Tibial artery (tissue), 4 donors: ENCODE measurements at regions not wholly inside any gene's neighbourhood (a gene's known extent, or its start where the extent isn't known, plus 50 kb on each side); places are given as distances from the start of the nearest gene placed in this dataset.

Source experiments
- DNase-seq, 2 donors: peaks; one replicate each; pipeline ENCODE4 v3.0.0-alpha.2; 2019
- H3K27ac ChIP-seq, 2 donors: fragments of 200-600 bp; sonication (generic) in 1 of 2; 1 replicate in 1 of 2; 2 replicates in 1 of 2; pipeline ENCODE4 v1.5.1; 2018 to 2019; ENCODE audit warnings: mild to moderate bottlenecking in 1 of 2
- H3K27me3 ChIP-seq, 2 donors: fragments of 200-600 bp; sonication (generic) in 1 of 2; one replicate each; pipeline versions ENCODE4 v1.5.1 to v1.6.0; 2016 to 2019
- H3K36me3 ChIP-seq, 3 donors: fragments of 200-600 bp; sonication (generic) in 2 of 3; one replicate each; pipeline ENCODE4 v1.5.1; 2016 to 2019; ENCODE audit warnings: mild to moderate bottlenecking in 2 of 3
- H3K4me1 ChIP-seq, 4 donors: fragments of 200-600 bp; sonication (generic) in 2 of 4; 1 replicate in 3 of 4; 2 replicates in 1 of 4; pipeline ENCODE4 v1.5.1; 2016 to 2019
- H3K4me3 ChIP-seq, 2 donors: fragments of 200-600 bp; sonication (generic) in 1 of 2; 1 replicate in 1 of 2; 2 replicates in 1 of 2; pipeline ENCODE4 v1.5.1; 2018 to 2019; ENCODE audit warnings: mild to moderate bottlenecking in 2 of 2
- H3K9me3 ChIP-seq, 3 donors: fragments of 200-600 bp; sonication (generic) in 1 of 3; one replicate each; pipeline ENCODE4 v1.5.1; 2016 to 2019
- CTCF ChIP-seq, 2 experiments: fragments of 200-600 bp in 1 of 2; fragments of 450-650 bp in 1 of 2; IDR thresholded peaks; one replicate each; pipeline ENCODE4 v1.5.1; 2017 to 2019; ENCODE audit warnings: antibody characterized with exemption in 2 of 2, mild to moderate bottlenecking in 1 of 2, moderate library complexity in 1 of 2
- intact Hi-C: fragments of 100-400 bp; cut with DNase I; formaldehyde crosslinking; loops from one replicate; pipeline ENCODE4 v1.15.0; 2023; ENCODE audit warnings: low total_unique reads

- no peaks in the 10 kb centered on the region for H3K9me3 ChIP-seq
- DNase-seq: no peak
- H3K36me3 ChIP-seq: no peaks in the 10 kb centered on the region
- TF ChIP-seq CTCF (IDR thresholded peaks at IDR 0.05): no peak
- H3K27ac ChIP-seq: no peak overlapping the region
- H3K27me3 ChIP-seq: no peaks in the 10 kb centered on the region
- H3K4me1 ChIP-seq: no peaks in the 10 kb centered on the region
- intact Hi-C loops: no loop called here
- H3K4me3 ChIP-seq: no peak overlapping the region
Measured at GRCh38 chr2:161036926-161037325, 123.3 kb upstream of the TANK start.

- H3K4me1 ChIP-seq: no peaks in the 10 kb centered on the region
Measured at GRCh38 chr2:161039071-161039470, 121.2 kb upstream of the TANK start.

GRCh38 chr2:161041356-161041755 is 118.9 kb upstream of the TANK start:
- Histone ChIP-seq H3K9me3 (no peaks in the 10 kb centered on the region), H3K4me3 (no peak overlapping the region), H3K36me3 (no peaks in the 10 kb centered on the region), H3K27me3 (no peaks in the 10 kb centered on the region), H3K27ac (no peak overlapping the region), H3K4me1 (peaks cover 0 to 4% (median 0%) of the 10 kb centered on the region in 4 donors)
- no peak for TF ChIP-seq CTCF (IDR thresholded peaks at IDR 0.05)
- intact Hi-C loops: no loop called here
- no peak for DNase-seq

More at GRCh38 chr2:161039071-161039470, 121.2 kb upstream of the TANK start:
- TF ChIP-seq CTCF (IDR thresholded peaks at IDR 0.05): no peak
- intact Hi-C loops: no loop called here
- DNase-seq: no peak
- Histone ChIP-seq H3K27ac (no peak overlapping the region), H3K9me3 (no peaks in the 10 kb centered on the region), H3K4me3 (no peak overlapping the region), H3K36me3 (no peaks in the 10 kb centered on the region), H3K27me3 (no peaks in the 10 kb centered on the region)

GRCh38 chr2:161042990-161043625 is 117.1 kb upstream of the TANK start:
- no peak for TF ChIP-seq CTCF (IDR thresholded peaks at IDR 0.05)
- DNase-seq: no peak
- intact Hi-C loops: no loop called here
- Histone ChIP-seq H3K27ac (no peak overlapping the region), H3K9me3 (no peaks in the 10 kb centered on the region), H3K4me1 (peaks cover 0 to 4% (median 0%) of the 10 kb centered on the region in 4 donors), H3K27me3 (no peaks in the 10 kb centered on the region), H3K36me3 (no peaks in the 10 kb centered on the region), H3K4me3 (no peak overlapping the region)

GRCh38 chr2:161044095-161044865 is 115.9 kb upstream of the TANK start:
- TF ChIP-seq CTCF (IDR thresholded peaks at IDR 0.05): no peak
- Histone ChIP-seq H3K27me3 (no peaks in the 10 kb centered on the region), H3K9me3 (no peaks in the 10 kb centered on the region), H3K4me3 (no peak overlapping the region), H3K4me1 (peaks cover 0 to 4% (median 0%) of the 10 kb centered on the region in 4 donors), H3K27ac (no peak overlapping the region), H3K36me3 (no peaks in the 10 kb centered on the region)
- peak; percentile 64 to 69 for DNase-seq
- intact Hi-C loops: no loop called here
